ENCODE measurements at regions not wholly inside any gene's neighbourhood (a gene's known extent, or its start where the extent isn't known, plus 50 kb on each side); places are given as distances from the start of the nearest gene placed in this dataset.

DNA sequence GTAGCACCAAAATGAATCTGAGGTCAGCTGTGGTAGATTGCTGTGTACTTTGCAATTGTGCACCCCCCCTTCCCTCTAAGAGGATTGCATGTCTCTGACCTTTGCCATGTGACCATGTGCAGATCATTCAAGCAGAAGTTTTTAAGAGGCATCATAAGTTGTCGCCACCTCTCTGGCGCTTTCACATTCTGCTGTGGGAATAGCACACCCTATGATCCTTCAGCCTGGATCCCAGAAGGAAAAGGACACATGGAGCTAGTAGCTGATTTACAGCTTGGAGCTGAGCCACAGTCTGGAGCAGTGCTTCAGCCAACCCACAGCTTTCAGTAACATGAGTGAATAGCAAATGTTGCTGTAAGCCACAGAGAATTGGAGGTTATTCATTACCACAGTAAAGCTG, 158.5 kb downstream of the TSEN15 start:
- Mint-ChIP-seq H3K4me1 (ENCODE audit: unreplicated experiment) (peaks cover 10% of the 10 kb centered on the region), H3K4me3 (no peak overlapping the region), H3K27me3 (no peaks in the 10 kb centered on the region), H3K27ac (no peak overlapping the region), H3K9me3 (no peaks in the 10 kb centered on the region), H3K36me3 (no peaks in the 10 kb centered on the region)
- TF ChIP-seq, protein P1, sequence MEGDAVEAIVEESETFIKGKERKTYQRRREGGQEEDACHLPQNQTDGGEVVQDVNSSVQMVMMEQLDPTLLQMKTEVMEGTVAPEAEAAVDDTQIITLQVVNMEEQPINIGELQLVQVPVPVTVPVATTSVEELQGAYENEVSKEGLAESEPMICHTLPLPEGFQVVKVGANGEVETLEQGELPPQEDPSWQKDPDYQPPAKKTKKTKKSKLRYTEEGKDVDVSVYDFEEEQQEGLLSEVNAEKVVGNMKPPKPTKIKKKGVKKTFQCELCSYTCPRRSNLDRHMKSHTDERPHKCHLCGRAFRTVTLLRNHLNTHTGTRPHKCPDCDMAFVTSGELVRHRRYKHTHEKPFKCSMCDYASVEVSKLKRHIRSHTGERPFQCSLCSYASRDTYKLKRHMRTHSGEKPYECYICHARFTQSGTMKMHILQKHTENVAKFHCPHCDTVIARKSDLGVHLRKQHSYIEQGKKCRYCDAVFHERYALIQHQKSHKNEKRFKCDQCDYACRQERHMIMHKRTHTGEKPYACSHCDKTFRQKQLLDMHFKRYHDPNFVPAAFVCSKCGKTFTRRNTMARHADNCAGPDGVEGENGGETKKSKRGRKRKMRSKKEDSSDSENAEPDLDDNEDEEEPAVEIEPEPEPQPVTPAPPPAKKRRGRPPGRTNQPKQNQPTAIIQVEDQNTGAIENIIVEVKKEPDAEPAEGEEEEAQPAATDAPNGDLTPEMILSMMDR (conservative IDR thresholded peaks at IDR 0.05), result no peak
- no peak for DNase-seq (ENCODE audit: extremely low spot score, unreplicated experiment)

GRCh38 chr1:184210862-184211261, 159.3 kb downstream of the TSEN15 start:
- H3K9me3 Mint-ChIP-seq, result no peaks in the 10 kb centered on the region
- no peaks in the 10 kb centered on the region for H3K27me3 Mint-ChIP-seq
- H3K4me1 Mint-ChIP-seq (ENCODE audit: unreplicated experiment), result peaks cover 17% of the 10 kb centered on the region
- TF ChIP-seq, protein P1 (conservative IDR thresholded peaks at IDR 0.05), result no peak
- H3K36me3 Mint-ChIP-seq, result no peaks in the 10 kb centered on the region
- H3K27ac Mint-ChIP-seq, result no peak overlapping the region
- DNase-seq (ENCODE audit: extremely low spot score, unreplicated experiment), result no peak
- no peak overlapping the region for H3K4me3 Mint-ChIP-seq

DNA sequence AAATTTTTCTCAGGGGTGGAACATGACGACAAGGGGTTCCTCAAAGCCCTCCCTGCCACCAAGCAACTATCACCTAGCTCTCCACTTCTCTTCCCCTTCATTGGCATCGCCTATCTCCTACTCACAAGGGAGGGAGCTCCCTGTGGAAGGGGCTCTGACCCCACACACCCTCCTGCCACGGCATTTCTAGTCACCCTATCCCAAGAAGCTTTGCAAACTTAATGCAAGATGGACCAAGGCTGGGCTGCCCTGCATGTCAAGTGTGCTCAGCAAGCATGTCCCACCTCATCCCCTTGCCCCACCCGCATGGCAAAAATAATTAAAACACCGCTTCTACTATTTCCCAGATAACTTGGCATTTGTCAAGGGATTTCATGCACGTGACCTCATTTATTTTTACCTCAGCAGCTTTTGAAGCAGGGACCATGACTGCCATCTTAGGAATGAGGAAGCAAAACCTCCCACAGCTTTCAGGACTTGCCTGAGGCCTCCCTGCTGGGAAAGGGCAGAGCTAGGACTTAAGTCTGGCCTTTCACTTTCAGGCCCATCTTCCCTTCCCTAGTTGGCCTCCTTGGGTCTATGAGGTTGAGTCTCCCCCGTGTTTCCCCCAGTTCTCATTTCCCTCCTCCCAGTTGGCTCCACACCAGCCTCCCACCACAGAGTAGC, 161.3 kb downstream of the TSEN15 start:
- Mint-ChIP-seq H3K27ac (peak overlapping the region; percentile 59), H3K4me3 (no peak overlapping the region), H3K27me3 (no peaks in the 10 kb centered on the region), H3K4me1 (ENCODE audit: unreplicated experiment) (peaks cover 17% of the 10 kb centered on the region), H3K36me3 (no peaks in the 10 kb centered on the region), H3K9me3 (no peaks in the 10 kb centered on the region)
- TF ChIP-seq, protein P1 (conservative IDR thresholded peaks at IDR 0.05), result no peak
- no peak for DNase-seq (ENCODE audit: extremely low spot score, unreplicated experiment)

GRCh38 chr1:184214128-184214527, 162.6 kb downstream of the TSEN15 start:
- no peak for DNase-seq (ENCODE audit: extremely low spot score, unreplicated experiment)
- TF ChIP-seq, protein P1 (conservative IDR thresholded peaks at IDR 0.05), result no peak
- no peak overlapping the region for H3K4me3 Mint-ChIP-seq
- H3K36me3 Mint-ChIP-seq, result no peaks in the 10 kb centered on the region
- H3K27ac Mint-ChIP-seq, result no peak overlapping the region
- no peaks in the 10 kb centered on the region for H3K9me3 Mint-ChIP-seq
- H3K4me1 Mint-ChIP-seq (ENCODE audit: unreplicated experiment), result peaks cover 28% of the 10 kb centered on the region
- H3K27me3 Mint-ChIP-seq, result no peaks in the 10 kb centered on the region

- TF ChIP-seq, protein P1 (conservative IDR thresholded peaks at IDR 0.05), result no peak
- H3K9me3 Mint-ChIP-seq, result no peaks in the 10 kb centered on the region
- H3K36me3 Mint-ChIP-seq, result no peaks in the 10 kb centered on the region
- H3K27ac Mint-ChIP-seq, result no peak overlapping the region
- H3K4me3 Mint-ChIP-seq, result no peak overlapping the region
- no peak for DNase-seq (ENCODE audit: extremely low spot score, unreplicated experiment)
- no peaks in the 10 kb centered on the region for H3K27me3 Mint-ChIP-seq
- H3K4me1 Mint-ChIP-seq (ENCODE audit: unreplicated experiment), result peaks cover 28% of the 10 kb centered on the region
Measured at GRCh38 chr1:184215274-184215925, 163.9 kb downstream of the TSEN15 start.
